Suprapubic skin (tissue), 4 donors: ENCODE measurements at regions not wholly inside any gene's neighbourhood (a gene's known extent, or its start where the extent isn't known, plus 50 kb on each side); places are given as distances from the start of the nearest gene placed in this dataset.

ENCODE experiments used
- DNase-seq, 2 donors: peaks; one replicate each; pipeline ENCODE4 v3.0.0-alpha.2; 2019; ENCODE audit warnings: low spot score in 2 of 2
- H3K27ac ChIP-seq: fragments of 200-600 bp; sonication (generic); one replicate; pipeline ENCODE4 v1.5.1; 2019
- H3K27me3 ChIP-seq: fragments of 200-600 bp; sonication (generic); one replicate; pipeline ENCODE4 v1.5.1; 2019
- H3K36me3 ChIP-seq: fragments of 200-600 bp; sonication (generic); one replicate; pipeline ENCODE4 v1.5.1; 2019
- H3K4me1 ChIP-seq: fragments of 200-600 bp; sonication (generic); one replicate; pipeline ENCODE4 v1.5.1; 2019
- H3K4me3 ChIP-seq: fragments of 200-600 bp; sonication (generic); one replicate; pipeline ENCODE4 v1.5.1; 2019; ENCODE audit warnings: mild to moderate bottlenecking
- H3K9me3 ChIP-seq: fragments of 200-600 bp; sonication (generic); one replicate; pipeline ENCODE4 v1.5.1; 2019
- CTCF ChIP-seq, 2 donors: fragments of 200-600 bp in 1 of 2; fragments of 450-650 bp in 1 of 2; sonication (generic) in 1 of 2; IDR thresholded peaks; one replicate each; pipeline ENCODE4 v1.5.1; 2016 to 2019; ENCODE audit warnings: antibody characterized with exemption in 2 of 2, mild to moderate bottlenecking in 1 of 2, moderate library complexity in 1 of 2
- EP300 ChIP-seq: sonication (generic); formaldehyde crosslinking; IDR thresholded peaks from one replicate; pipeline ENCODE4 v1.6.1; 2017; ENCODE audit warnings: antibody characterized with exemption
- POLR2A ChIP-seq, 2 donors: fragments of 450-650 bp; IDR thresholded peaks; one replicate each; pipeline ENCODE4 v1.6.1; 2017; ENCODE audit warnings: antibody characterized with exemption in 2 of 2, mild to moderate bottlenecking in 2 of 2, moderate library complexity in 2 of 2
- POLR2AphosphoS5 ChIP-seq, 3 donors: sonication (generic); formaldehyde crosslinking; IDR thresholded peaks; one replicate each; pipeline ENCODE4 v1.6.1; 2017; ENCODE audit warnings: antibody characterized with exemption in 3 of 3
- WGBS: methylation state at CpG from one replicate; pipeline ENCODE4 v1.1.5; 2018; 5-methylcytosine and 5-hydroxymethylcytosine counted together

GRCh38 chr7:155184923-155185322 lies 112.8 kb upstream of the INSIG1 start:
- Histone ChIP-seq H3K27ac (no peak overlapping the region), H3K4me1 (no peaks in the 10 kb centered on the region), H3K27me3 (peaks cover 14% of the 10 kb centered on the region), H3K36me3 (no peaks in the 10 kb centered on the region), H3K4me3 (no peak overlapping the region), H3K9me3 (peaks cover 28% of the 10 kb centered on the region)
- 85% methylated on average over 4 of the region's 4 CpGs for WGBS
- DNase-seq = no peak
- no peak for TF ChIP-seq POLR2AphosphoS5 (IDR thresholded peaks at IDR 0.05)
- no peak for TF ChIP-seq POLR2A (IDR thresholded peaks at IDR 0.05)
- no peak for TF ChIP-seq EP300
- TF ChIP-seq CTCF (IDR thresholded peaks at IDR 0.05) = no peak

- no peak for DNase-seq
- Histone ChIP-seq H3K27me3 (peaks cover 17% of the 10 kb centered on the region), H3K27ac (no peak overlapping the region), H3K36me3 (no peaks in the 10 kb centered on the region), H3K4me3 (no peak overlapping the region), H3K9me3 (peaks cover 28% of the 10 kb centered on the region), H3K4me1 (peaks cover 4% of the 10 kb centered on the region)
- WGBS = 97% methylated on average over 4 of the region's 15 CpGs
- no peak for TF ChIP-seq CTCF (IDR thresholded peaks at IDR 0.05)
- TF ChIP-seq POLR2A (IDR thresholded peaks at IDR 0.05) = no peak
- no peak for TF ChIP-seq EP300
- no peak for TF ChIP-seq POLR2AphosphoS5 (IDR thresholded peaks at IDR 0.05)
Observed at GRCh38 chr7:155187061-155187785, 110.5 kb upstream of the INSIG1 start.

- Histone ChIP-seq H3K4me3 (no peak overlapping the region), H3K27me3 (peaks cover 15% of the 10 kb centered on the region), H3K9me3 (peaks cover 28% of the 10 kb centered on the region), H3K27ac (no peak overlapping the region), H3K4me1 (peaks cover 4% of the 10 kb centered on the region), H3K36me3 (no peaks in the 10 kb centered on the region)
- no peak for TF ChIP-seq EP300
- no peak for TF ChIP-seq POLR2AphosphoS5 (IDR thresholded peaks at IDR 0.05)
- TF ChIP-seq POLR2A (IDR thresholded peaks at IDR 0.05) = no peak
- no peak for TF ChIP-seq CTCF (IDR thresholded peaks at IDR 0.05)
- 76% methylated on average over 2 of the region's 2 CpGs for WGBS
- no peak for DNase-seq
Observed at GRCh38 chr7:155188357-155188756, 109.3 kb upstream of the INSIG1 start.

DNA sequence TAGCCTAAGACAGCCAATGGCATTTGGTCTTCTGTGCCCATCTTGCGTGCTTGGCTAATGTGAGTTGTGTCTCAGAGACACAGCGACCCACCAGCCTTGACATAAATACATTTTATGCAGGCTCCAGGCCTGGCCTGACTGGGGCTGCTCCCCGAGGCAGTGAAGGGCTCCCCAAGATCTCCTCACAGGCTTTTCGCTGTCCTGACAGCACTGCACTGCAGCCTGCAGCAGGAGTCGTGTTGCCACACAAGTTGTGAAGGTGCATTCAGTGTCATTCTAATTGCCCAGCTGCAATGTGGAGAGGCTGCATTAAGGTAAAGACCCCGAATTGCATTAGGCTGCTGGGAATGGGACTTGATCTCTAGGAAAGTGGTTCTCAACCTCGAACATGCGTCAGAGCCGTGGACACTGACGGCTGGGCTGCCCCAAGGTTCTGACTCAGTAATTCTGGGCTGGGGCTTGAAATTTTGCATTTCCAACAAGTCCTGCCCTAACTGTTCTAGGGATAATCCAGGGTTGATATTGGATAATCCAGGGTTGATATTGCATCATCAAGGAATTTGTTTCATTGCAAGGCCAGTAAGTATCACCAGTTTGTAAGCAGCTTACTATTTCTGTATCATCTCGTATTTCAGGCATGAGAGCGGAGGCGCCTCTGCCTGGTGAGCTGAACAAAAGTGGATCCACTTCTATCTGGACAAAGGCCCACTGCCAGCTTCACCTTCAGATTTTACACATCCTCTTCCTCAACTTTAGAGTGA lies 108.7 kb upstream of the INSIG1 start:
- Histone ChIP-seq H3K4me3 (no peak overlapping the region), H3K9me3 (peaks cover 27% of the 10 kb centered on the region), H3K36me3 (no peaks in the 10 kb centered on the region), H3K27ac (no peak overlapping the region), H3K4me1 (peaks cover 4% of the 10 kb centered on the region), H3K27me3 (peaks cover 15% of the 10 kb centered on the region)
- no peak for DNase-seq
- no peak for TF ChIP-seq POLR2AphosphoS5 (IDR thresholded peaks at IDR 0.05)
- 91% methylated on average over 13 of the region's 13 CpGs for WGBS

GRCh38 chr7:155189590-155189989 lies 108.1 kb upstream of the INSIG1 start:
- Histone ChIP-seq H3K9me3 (peaks cover 21% of the 10 kb centered on the region), H3K4me1 (peaks cover 4% of the 10 kb centered on the region), H3K36me3 (no peaks in the 10 kb centered on the region), H3K4me3 (no peak overlapping the region), H3K27me3 (peaks cover 19% of the 10 kb centered on the region), H3K27ac (no peak overlapping the region)
- no peak for DNase-seq
- 84% methylated on average over 13 of the region's 13 CpGs for WGBS
- no peak for TF ChIP-seq POLR2AphosphoS5 (IDR thresholded peaks at IDR 0.05)
- no peak for TF ChIP-seq CTCF (IDR thresholded peaks at IDR 0.05)
- no peak for TF ChIP-seq EP300
- no peak for TF ChIP-seq POLR2A (IDR thresholded peaks at IDR 0.05)
